ENCODE measurements at regions not wholly inside any gene's neighbourhood (a gene's known extent, or its start where the extent isn't known, plus 50 kb on each side); places are given as distances from the start of the nearest gene placed in this dataset.

DNA sequence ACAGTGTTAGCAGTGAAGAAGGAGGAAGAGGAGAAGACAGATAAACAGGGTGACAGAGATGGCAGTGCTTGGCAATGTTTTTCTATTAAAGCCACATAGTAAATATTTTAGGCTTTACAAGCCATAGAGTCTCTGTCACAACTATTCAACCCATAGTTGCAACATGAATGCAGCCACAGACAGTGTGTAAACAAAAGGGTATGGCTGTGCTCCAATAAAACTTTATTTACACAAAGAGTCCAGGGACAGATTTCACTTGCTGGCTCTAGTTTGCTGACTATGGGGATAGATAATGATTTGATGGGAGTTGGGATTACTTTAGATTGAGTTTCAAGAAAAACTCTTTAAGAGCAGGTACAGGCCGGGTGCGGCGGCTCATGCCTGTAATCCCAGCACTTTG is 224.8 kb upstream of the SEMA6A start:
- TF ChIP-seq, protein P1, sequence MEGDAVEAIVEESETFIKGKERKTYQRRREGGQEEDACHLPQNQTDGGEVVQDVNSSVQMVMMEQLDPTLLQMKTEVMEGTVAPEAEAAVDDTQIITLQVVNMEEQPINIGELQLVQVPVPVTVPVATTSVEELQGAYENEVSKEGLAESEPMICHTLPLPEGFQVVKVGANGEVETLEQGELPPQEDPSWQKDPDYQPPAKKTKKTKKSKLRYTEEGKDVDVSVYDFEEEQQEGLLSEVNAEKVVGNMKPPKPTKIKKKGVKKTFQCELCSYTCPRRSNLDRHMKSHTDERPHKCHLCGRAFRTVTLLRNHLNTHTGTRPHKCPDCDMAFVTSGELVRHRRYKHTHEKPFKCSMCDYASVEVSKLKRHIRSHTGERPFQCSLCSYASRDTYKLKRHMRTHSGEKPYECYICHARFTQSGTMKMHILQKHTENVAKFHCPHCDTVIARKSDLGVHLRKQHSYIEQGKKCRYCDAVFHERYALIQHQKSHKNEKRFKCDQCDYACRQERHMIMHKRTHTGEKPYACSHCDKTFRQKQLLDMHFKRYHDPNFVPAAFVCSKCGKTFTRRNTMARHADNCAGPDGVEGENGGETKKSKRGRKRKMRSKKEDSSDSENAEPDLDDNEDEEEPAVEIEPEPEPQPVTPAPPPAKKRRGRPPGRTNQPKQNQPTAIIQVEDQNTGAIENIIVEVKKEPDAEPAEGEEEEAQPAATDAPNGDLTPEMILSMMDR (IDR thresholded peaks at IDR 0.05; ENCODE audit: low read depth, low read length), result no peak
- TF ChIP-seq EZH2phosphoT487 (IDR thresholded peaks at IDR 0.05; ENCODE audit: low read depth), result no peak

Data from OCI-LY3 (cell line).